ENCODE measurements at regions not wholly inside any gene's neighbourhood (a gene's known extent, or its start where the extent isn't known, plus 50 kb on each side); places are given as distances from the start of the nearest gene placed in this dataset.

DNA sequence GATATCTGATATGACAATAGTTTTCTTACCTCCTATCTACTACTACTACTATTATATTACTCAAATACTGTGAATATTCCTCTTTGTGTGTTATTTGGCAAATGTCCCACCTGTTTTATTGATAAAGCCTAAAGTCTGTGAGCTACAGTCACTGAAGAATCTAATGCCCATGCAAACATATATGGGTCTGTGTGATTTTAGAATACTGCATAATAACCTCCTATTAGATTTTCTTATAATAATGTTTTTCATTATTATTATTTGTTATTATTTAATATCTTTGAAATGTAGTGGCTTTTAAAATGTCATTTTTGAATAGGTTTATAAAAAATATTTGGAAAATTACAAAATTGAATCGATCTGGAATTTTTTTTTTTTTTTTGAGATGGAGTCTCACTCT lies 1330.8 kb upstream of the MIR17HG start:
- TF ChIP-seq, protein P1, sequence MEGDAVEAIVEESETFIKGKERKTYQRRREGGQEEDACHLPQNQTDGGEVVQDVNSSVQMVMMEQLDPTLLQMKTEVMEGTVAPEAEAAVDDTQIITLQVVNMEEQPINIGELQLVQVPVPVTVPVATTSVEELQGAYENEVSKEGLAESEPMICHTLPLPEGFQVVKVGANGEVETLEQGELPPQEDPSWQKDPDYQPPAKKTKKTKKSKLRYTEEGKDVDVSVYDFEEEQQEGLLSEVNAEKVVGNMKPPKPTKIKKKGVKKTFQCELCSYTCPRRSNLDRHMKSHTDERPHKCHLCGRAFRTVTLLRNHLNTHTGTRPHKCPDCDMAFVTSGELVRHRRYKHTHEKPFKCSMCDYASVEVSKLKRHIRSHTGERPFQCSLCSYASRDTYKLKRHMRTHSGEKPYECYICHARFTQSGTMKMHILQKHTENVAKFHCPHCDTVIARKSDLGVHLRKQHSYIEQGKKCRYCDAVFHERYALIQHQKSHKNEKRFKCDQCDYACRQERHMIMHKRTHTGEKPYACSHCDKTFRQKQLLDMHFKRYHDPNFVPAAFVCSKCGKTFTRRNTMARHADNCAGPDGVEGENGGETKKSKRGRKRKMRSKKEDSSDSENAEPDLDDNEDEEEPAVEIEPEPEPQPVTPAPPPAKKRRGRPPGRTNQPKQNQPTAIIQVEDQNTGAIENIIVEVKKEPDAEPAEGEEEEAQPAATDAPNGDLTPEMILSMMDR (IDR thresholded peaks at IDR 0.05), result no peak
- no peak for TF ChIP-seq POLR2AphosphoS5 (IDR thresholded peaks at IDR 0.05)

Data from gastroesophageal sphincter (tissue), 3 donors.